NT2/D1 (cell line): ENCODE measurements at regions not wholly inside any gene's neighbourhood (a gene's known extent, or its start where the extent isn't known, plus 50 kb on each side); places are given as distances from the start of the nearest gene placed in this dataset.

ENCODE experiments used
- SUZ12 ChIP-seq: IDR thresholded peaks from 2 replicates; pipeline ENCODE4 v1.6.1; 2011; ENCODE audit not compliant: insufficient read length, insufficient read depth; ENCODE audit errors: extremely low read depth
- ZNF274 ChIP-seq: IDR thresholded peaks from 2 replicates; pipeline ENCODE4 v1.6.1; 2011; ENCODE audit warnings: mild to moderate bottlenecking, low read depth, low read length

- no peak for TF ChIP-seq SUZ12
- TF ChIP-seq ZNF274 = no peak
Measured at GRCh38 chr20:16187956-16188616, 385.2 kb downstream of the KIF16B start.
